HepG2 (cell line): ENCODE measurements at regions not wholly inside any gene's neighbourhood (a gene's known extent, or its start where the extent isn't known, plus 50 kb on each side); places are given as distances from the start of the nearest gene placed in this dataset.

ENCODE experiments used
- ATAC-seq: fragments of 200-7000 bp; cut with Tn5 transposase; 3 replicates; pipeline ENCODE4 v1.9.1; 2020; ENCODE audit warnings: mild to moderate bottlenecking, moderate library complexity
- BruUV-seq: library from RNA; stranded (reverse); fragments of 400-500 nt; replicated peaks from 2 replicates; lab custom pipeline; 2021; lab: Mats Ljungman, UMichigan
- CTCF ChIA-PET: fragments of 300-600 bp; formaldehyde crosslinking; extraction: SDS; loops from one replicate; lab custom pipeline; 2021; ENCODE audit warnings: low total read pairs, inconsistent platforms, low intra/inter-chr PET ratio; lab: Yijun Ruan, JAX
- POLR2A ChIA-PET: fragments of 350-600 bp; sonication (Branson Sonifier 250); formaldehyde crosslinking; loops from one replicate; lab custom pipeline; 2020; ENCODE audit warnings: antibody characterized with exemption, inconsistent platforms; lab: Yijun Ruan, JAX
- DNase-seq: peaks from one replicate; pipeline ENCODE4 v3.0.0-alpha.2; 2015; ENCODE audit warnings: low spot score
- FAIRE-seq: peaks from 3 replicates; lab custom pipeline; 2011; peaks lifted over from hg19 to GRCh38; lab: Jason Lieb, UNC
- H2AFZ ChIP-seq: one replicate; pipeline ENCODE4 v1.6.1; 2011; ENCODE audit warnings: low read length, inconsistent platforms
- H3K27ac ChIP-seq: fragments of 300-600 bp; 3 replicates; pipeline ENCODE4 v1.8.0; 2011; ENCODE audit warnings: mixed run types, mild to moderate bottlenecking, mixed read lengths, low read length, inconsistent platforms; ENCODE audit not compliant: insufficient read depth; ENCODE audit errors: extremely low read length
- H3K27me3 ChIP-seq, 2 experiments: fragments of 200-600 bp in 1 of 2; 2 replicates in 1 of 2; 3 replicates in 1 of 2; pipeline versions ENCODE4 v1.6.0 to v1.8.0; 2011; ENCODE audit warnings: low read length in 2 of 2, mild to moderate bottlenecking in 2 of 2, moderate library complexity in 2 of 2, inconsistent platforms in 1 of 2; ENCODE audit not compliant: insufficient read depth in 2 of 2, control insufficient read depth in 1 of 2
- H3K36me3 ChIP-seq, 2 experiments: fragments of 200-600 bp in 1 of 2; replicated peaks in 1 of 2; 2 replicates in 1 of 2; 3 replicates in 1 of 2; pipeline versions ENCODE4 v1.5.1 to v1.8.0; 2011; ENCODE audit warnings: low read length in 2 of 2, inconsistent platforms in 1 of 2; ENCODE audit not compliant: insufficient read depth in 2 of 2, control insufficient read depth in 1 of 2
- H3K4me1 ChIP-seq: 2 replicates; pipeline ENCODE4 v1.5.1; 2012; ENCODE audit warnings: low read length, inconsistent platforms; ENCODE audit not compliant: insufficient read depth
- H3K4me2 ChIP-seq: 2 replicates; pipeline ENCODE4 v1.6.0; 2011; ENCODE audit warnings: low read depth, low read length, inconsistent platforms
- H3K4me3 ChIP-seq, 3 experiments: fragments of 200-600 bp in 1 of 3; sonication (generic), shearing (Covaris generic) in 1 of 3; replicated peaks in 1 of 3; 2 replicates each; pipeline ENCODE4 v1.5.1; 2011 to 2016; ENCODE audit warnings: low read length in 3 of 3, inconsistent platforms in 2 of 3, low read depth in 2 of 3, mild to moderate bottlenecking in 2 of 3, control low read depth in 1 of 3, mixed read lengths in 1 of 3; ENCODE audit not compliant: insufficient read depth in 1 of 3
- H3K79me2 ChIP-seq: one replicate; pipeline ENCODE4 v1.6.1; 2011; ENCODE audit warnings: low read length, inconsistent platforms; ENCODE audit not compliant: insufficient read depth
- H3K9ac ChIP-seq: 2 replicates; pipeline ENCODE4 v1.6.0; 2011; ENCODE audit warnings: mild to moderate bottlenecking, low read depth, low read length, inconsistent platforms; ENCODE audit not compliant: insufficient read depth
- H3K9me3 ChIP-seq: 2 replicates; pipeline ENCODE4 v1.5.1; 2012; ENCODE audit warnings: mild to moderate bottlenecking, low read length
- H4K20me1 ChIP-seq: 2 replicates; pipeline ENCODE4 v1.6.0; 2011; ENCODE audit warnings: inconsistent platforms, mild to moderate bottlenecking, low read length, moderate library complexity; ENCODE audit not compliant: insufficient read depth
- CREM ChIP-seq, 2 experiments: sonication (generic) in 1 of 2; formaldehyde crosslinking in 1 of 2; IDR thresholded peaks; 2 replicates each; pipeline versions ENCODE4 v1.4.0 to v1.6.1; 2016 to 2020; ENCODE audit warnings: antibody characterized with exemption in 1 of 2, mild to moderate bottlenecking in 1 of 2, missing genetic modification reagents in 1 of 2
- GPN1 ChIP-seq: sonication (generic); formaldehyde crosslinking; IDR thresholded peaks from 2 replicates; pipeline ENCODE4 v1.5.1; 2020; ENCODE audit warnings: missing genetic modification reagents, borderline replicate concordance
- MIER3 ChIP-seq: IDR thresholded peaks from 2 replicates; pipeline ENCODE4 v1.6.1; 2016; ENCODE audit warnings: missing compliant biosample characterization, borderline replicate concordance
- NKX3-1 ChIP-seq: sonication (generic); formaldehyde crosslinking; IDR thresholded peaks from 2 replicates; pipeline ENCODE4 v1.5.0; 2020; ENCODE audit warnings: missing genetic modification reagents
- SMYD3 ChIP-seq: sonication (generic); formaldehyde crosslinking; IDR thresholded peaks from 2 replicates; pipeline ENCODE4 v1.8.1; 2023; ENCODE audit warnings: mild to moderate bottlenecking, missing genetic modification reagents
- STAG1 ChIP-seq: sonication (generic); formaldehyde crosslinking; IDR thresholded peaks from 2 replicates; pipeline ENCODE4 v1.4.0; 2020; ENCODE audit warnings: missing genetic modification reagents
- TCF12 ChIP-seq, 2 experiments: fragments of 450-650 bp in 1 of 2; sonication (generic) in 1 of 2; formaldehyde crosslinking in 1 of 2; IDR thresholded peaks; 2 replicates each; pipeline versions ENCODE4 v1.6.1 to v1.8.0; 2017 to 2022; ENCODE audit warnings: antibody characterized with exemption in 1 of 2, mild to moderate bottlenecking in 1 of 2, missing genetic modification reagents in 1 of 2, moderate library complexity in 1 of 2
- ZNF350 ChIP-seq: sonication (generic); formaldehyde crosslinking; IDR thresholded peaks from 2 replicates; pipeline ENCODE4 v1.4.0; 2020; ENCODE audit warnings: mild to moderate bottlenecking, low read depth, missing genetic modification reagents, borderline replicate concordance
- ZNF501 ChIP-seq: sonication (generic); formaldehyde crosslinking; IDR thresholded peaks from 2 replicates; pipeline ENCODE4 v1.5.1; 2020; ENCODE audit warnings: mild to moderate bottlenecking, moderate library complexity, missing genetic modification reagents
- ZNF513 ChIP-seq: sonication (generic); formaldehyde crosslinking; conservative IDR thresholded peaks from 2 replicates; pipeline ENCODE4 v1.5.0; 2020; ENCODE audit warnings: missing genetic modification reagents
- WGBS: methylation state at CpG from one replicate; pipeline ENCODE4 v1.1.6; 2017; ENCODE audit warnings: low lambda C conversion rate; 5-methylcytosine and 5-hydroxymethylcytosine counted together
- in situ Hi-C: cut with HindIII; loops from 2 replicates; pipeline ENCODE4 v1.10.0; 2017; ENCODE audit warnings: low pct_unique_long_range_greater_than_20kb; ENCODE audit not compliant: extremely low pct_ligation_motif_present
- intact Hi-C: fragments of 100-400 bp; cut with micrococcal nuclease; formaldehyde crosslinking; loops from one replicate; pipeline ENCODE4 v1.10.0; 2022; ENCODE audit not compliant: unreplicated experiment
- TF ChIP-seq, protein P1 (sequence below): fragments of 450-650 bp; IDR thresholded peaks from 2 replicates; pipeline ENCODE4 v1.6.1; 2017
- TF ChIP-seq, protein P2 (sequence below): sonication (generic); formaldehyde crosslinking; IDR thresholded peaks from 2 replicates; pipeline ENCODE4 v1.5.0; 2020; ENCODE audit warnings: mild to moderate bottlenecking, missing genetic modification reagents, moderate library complexity
- TF ChIP-seq, protein P3 (sequence below): sonication (generic); formaldehyde crosslinking; conservative IDR thresholded peaks from 2 replicates; pipeline ENCODE4 v1.8.1; 2023; ENCODE audit warnings: missing genetic modification reagents
- TF ChIP-seq, protein P4 (sequence below): IDR thresholded peaks from 2 replicates; pipeline ENCODE4 v1.6.1; 2016; ENCODE audit warnings: missing biosample characterization, missing genetic modification reagents, low read depth

- H3K27ac ChIP-seq = no peak overlapping the region
- H3K36me3 ChIP-seq = no peaks in the 10 kb centered on the region
- POLR2A ChIA-PET = no interaction called here
- TF ChIP-seq, protein P1, sequence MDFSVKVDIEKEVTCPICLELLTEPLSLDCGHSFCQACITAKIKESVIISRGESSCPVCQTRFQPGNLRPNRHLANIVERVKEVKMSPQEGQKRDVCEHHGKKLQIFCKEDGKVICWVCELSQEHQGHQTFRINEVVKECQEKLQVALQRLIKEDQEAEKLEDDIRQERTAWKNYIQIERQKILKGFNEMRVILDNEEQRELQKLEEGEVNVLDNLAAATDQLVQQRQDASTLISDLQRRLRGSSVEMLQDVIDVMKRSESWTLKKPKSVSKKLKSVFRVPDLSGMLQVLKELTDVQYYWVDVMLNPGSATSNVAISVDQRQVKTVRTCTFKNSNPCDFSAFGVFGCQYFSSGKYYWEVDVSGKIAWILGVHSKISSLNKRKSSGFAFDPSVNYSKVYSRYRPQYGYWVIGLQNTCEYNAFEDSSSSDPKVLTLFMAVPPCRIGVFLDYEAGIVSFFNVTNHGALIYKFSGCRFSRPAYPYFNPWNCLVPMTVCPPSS = no peak
- TF ChIP-seq, protein P2, sequence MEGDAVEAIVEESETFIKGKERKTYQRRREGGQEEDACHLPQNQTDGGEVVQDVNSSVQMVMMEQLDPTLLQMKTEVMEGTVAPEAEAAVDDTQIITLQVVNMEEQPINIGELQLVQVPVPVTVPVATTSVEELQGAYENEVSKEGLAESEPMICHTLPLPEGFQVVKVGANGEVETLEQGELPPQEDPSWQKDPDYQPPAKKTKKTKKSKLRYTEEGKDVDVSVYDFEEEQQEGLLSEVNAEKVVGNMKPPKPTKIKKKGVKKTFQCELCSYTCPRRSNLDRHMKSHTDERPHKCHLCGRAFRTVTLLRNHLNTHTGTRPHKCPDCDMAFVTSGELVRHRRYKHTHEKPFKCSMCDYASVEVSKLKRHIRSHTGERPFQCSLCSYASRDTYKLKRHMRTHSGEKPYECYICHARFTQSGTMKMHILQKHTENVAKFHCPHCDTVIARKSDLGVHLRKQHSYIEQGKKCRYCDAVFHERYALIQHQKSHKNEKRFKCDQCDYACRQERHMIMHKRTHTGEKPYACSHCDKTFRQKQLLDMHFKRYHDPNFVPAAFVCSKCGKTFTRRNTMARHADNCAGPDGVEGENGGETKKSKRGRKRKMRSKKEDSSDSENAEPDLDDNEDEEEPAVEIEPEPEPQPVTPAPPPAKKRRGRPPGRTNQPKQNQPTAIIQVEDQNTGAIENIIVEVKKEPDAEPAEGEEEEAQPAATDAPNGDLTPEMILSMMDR = peak; percentile 31
- no peak for TF ChIP-seq ZNF501 (CRISPR knock-in tag)
- no peak for TF ChIP-seq ZNF350 (CRISPR knock-in tag)
- no peak for TF ChIP-seq TCF12 (IDR thresholded peaks at IDR 0.05)
- no peak for TF ChIP-seq TCF12 (CRISPR knock-in tag; IDR thresholded peaks at IDR 0.05)
- TF ChIP-seq MIER3 (CRISPR knock-in tag) = no peak
- peak; percentile 22; the same call in 1 of the 2 replicates for TF ChIP-seq STAG1 (CRISPR knock-in tag)
- TF ChIP-seq CREM (IDR thresholded peaks at IDR 0.05) = no peak
- no peak for TF ChIP-seq CREM (CRISPR knock-in tag; IDR thresholded peaks at IDR 0.05)
- TF ChIP-seq ZNF513 = no peak
- TF ChIP-seq SMYD3 = no peak
- no peak for TF ChIP-seq GPN1
- TF ChIP-seq, protein P3, sequence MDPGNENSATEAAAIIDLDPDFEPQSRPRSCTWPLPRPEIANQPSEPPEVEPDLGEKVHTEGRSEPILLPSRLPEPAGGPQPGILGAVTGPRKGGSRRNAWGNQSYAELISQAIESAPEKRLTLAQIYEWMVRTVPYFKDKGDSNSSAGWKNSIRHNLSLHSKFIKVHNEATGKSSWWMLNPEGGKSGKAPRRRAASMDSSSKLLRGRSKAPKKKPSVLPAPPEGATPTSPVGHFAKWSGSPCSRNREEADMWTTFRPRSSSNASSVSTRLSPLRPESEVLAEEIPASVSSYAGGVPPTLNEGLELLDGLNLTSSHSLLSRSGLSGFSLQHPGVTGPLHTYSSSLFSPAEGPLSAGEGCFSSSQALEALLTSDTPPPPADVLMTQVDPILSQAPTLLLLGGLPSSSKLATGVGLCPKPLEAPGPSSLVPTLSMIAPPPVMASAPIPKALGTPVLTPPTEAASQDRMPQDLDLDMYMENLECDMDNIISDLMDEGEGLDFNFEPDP (CRISPR knock-in tag) = no peak
- no peak for TF ChIP-seq NKX3-1 (CRISPR knock-in tag)
- TF ChIP-seq, protein P4, sequence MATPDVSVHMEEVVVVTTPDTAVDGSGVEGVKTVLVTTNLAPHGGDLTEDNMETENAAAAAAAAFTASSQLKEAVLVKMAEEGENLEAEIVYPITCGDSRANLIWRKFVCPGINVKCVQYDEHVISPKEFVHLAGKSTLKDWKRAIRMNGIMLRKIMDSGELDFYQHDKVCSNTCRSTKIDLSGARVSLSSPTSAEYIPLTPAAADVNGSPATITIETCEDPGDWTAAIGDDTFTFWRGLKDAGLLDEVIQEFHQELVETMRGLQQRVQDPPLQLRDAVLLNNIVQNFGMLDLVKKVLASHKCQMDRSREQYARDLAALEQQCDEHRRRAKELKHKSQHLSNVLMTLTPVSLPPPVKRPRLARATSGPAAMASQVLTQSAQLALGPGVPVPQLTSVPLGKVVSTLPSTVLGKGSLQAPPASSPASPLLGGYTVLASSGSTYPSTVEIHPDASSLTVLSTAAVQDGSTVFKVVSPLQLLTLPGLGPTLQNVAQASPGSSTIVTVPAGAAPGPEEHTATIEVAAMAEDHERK (CRISPR knock-in tag) = no peak
- TF ChIP-seq, all 625 proteins: peak for 2
- DNase-seq = no peak
- Histone ChIP-seq H2AFZ (no peak overlapping the region), H3K4me3 (no peak overlapping the region), H3K27me3 (no peaks in the 10 kb centered on the region), H4K20me1 (no peaks in the 10 kb centered on the region), H3K9me3 (peaks cover 34% of the 10 kb centered on the region), H3K4me1 (no peaks in the 10 kb centered on the region), H3K9ac (no peak overlapping the region), H3K79me2 (no peaks in the 10 kb centered on the region), H3K4me2 (no peak overlapping the region)
- in situ Hi-C loops (no loop called here), intact Hi-C loops (loop anchor here (5.0 kb wide), 1 partner anchor 322 kb away; no protein-coding TSS in a partner anchor)
- WGBS = 2% methylated on average over 2 of the region's 2 CpGs
- FAIRE-seq = no peak
- CTCF ChIA-PET = no interaction called here
- no peak; the same call in 2 of the 3 replicates for ATAC-seq
- no TSS peak for BruUV-seq
Observed at GRCh38 chr1:73674945-73675561, 522.9 kb downstream of the LRRIQ3 start.
